ENCODE measurements at regions not wholly inside any gene's neighbourhood (a gene's known extent, or its start where the extent isn't known, plus 50 kb on each side); places are given as distances from the start of the nearest gene placed in this dataset.

DNA sequence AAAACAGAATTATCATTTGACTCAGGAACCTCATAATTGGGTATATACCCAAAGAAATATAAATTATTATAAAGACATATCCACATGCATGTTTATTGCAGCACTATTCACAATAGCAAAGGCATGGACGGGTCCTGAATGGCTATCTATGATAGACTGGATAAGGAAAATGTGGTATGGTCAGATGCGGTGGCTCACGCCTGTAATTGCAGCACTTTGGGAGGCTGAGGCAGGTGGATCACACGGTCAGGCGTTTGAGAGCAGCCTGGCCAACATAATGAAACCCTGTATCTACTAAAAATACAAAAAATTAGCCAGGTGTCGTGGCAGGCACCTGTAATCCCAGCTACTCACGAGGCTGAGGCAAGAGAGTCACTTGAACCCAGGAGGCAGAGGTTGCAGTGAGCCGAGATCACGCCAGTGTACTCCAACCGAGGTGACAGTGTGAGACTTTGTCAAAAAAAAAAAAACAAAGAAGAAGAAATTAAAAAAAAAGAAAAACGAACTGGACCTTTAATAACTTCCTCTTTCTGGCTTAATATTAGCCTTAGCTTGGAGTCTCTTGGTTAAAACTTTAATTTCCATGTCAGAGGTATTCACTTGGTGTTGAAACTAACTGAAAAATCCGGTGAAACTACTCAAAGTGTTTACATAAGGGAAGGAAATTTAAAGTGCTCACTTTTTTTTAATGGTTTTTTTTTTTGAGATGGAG lies 104.4 kb downstream of the ZNF486 start:
- TF ChIP-seq, protein P1, sequence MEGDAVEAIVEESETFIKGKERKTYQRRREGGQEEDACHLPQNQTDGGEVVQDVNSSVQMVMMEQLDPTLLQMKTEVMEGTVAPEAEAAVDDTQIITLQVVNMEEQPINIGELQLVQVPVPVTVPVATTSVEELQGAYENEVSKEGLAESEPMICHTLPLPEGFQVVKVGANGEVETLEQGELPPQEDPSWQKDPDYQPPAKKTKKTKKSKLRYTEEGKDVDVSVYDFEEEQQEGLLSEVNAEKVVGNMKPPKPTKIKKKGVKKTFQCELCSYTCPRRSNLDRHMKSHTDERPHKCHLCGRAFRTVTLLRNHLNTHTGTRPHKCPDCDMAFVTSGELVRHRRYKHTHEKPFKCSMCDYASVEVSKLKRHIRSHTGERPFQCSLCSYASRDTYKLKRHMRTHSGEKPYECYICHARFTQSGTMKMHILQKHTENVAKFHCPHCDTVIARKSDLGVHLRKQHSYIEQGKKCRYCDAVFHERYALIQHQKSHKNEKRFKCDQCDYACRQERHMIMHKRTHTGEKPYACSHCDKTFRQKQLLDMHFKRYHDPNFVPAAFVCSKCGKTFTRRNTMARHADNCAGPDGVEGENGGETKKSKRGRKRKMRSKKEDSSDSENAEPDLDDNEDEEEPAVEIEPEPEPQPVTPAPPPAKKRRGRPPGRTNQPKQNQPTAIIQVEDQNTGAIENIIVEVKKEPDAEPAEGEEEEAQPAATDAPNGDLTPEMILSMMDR (IDR thresholded peaks at IDR 0.05), result no peak
- TF ChIP-seq POLR2A (IDR thresholded peaks at IDR 0.05) (no peak), EP300 (IDR thresholded peaks at IDR 0.05) (no peak)

Data from ovary (tissue), 3 donors.